Endothelial cell of umbilical vein (primary cell): ENCODE measurements at regions not wholly inside any gene's neighbourhood (a gene's known extent, or its start where the extent isn't known, plus 50 kb on each side); places are given as distances from the start of the nearest gene placed in this dataset.

ENCODE experiments used
- EZH2 ChIP-seq: IDR thresholded peaks from 2 replicates; pipeline ENCODE4 v1.6.1; 2012; ENCODE audit warnings: borderline replicate concordance, low read depth, mild to moderate bottlenecking, moderate library complexity, low read length, inconsistent platforms; ENCODE audit not compliant: severe bottlenecking
- JUN ChIP-seq: IDR thresholded peaks from 2 replicates; pipeline ENCODE4 v1.6.1; 2011; ENCODE audit warnings: borderline replicate concordance, low read depth; ENCODE audit not compliant: insufficient read length, insufficient read depth
- POLR2AphosphoS5 ChIP-seq: IDR thresholded peaks from 2 replicates; pipeline ENCODE4 v1.6.1; 2012; ENCODE audit warnings: low read depth, mild to moderate bottlenecking, control low read depth, low read length, moderate library complexity; ENCODE audit not compliant: insufficient read depth
- TF ChIP-seq, protein P1 (sequence below), 2 donors: IDR thresholded peaks; 1 replicate in 1 of 2; 2 replicates in 1 of 2; pipeline ENCODE4 v1.5.1; 2011; ENCODE audit warnings: low read length in 2 of 2, mild to moderate bottlenecking in 2 of 2, moderate library complexity in 2 of 2, control low read depth in 1 of 2, inconsistent platforms in 1 of 2, low read depth in 1 of 2; ENCODE audit not compliant: insufficient read depth in 1 of 2; ENCODE audit errors: extremely low read depth in 1 of 2

GRCh38 chr4:98754736-98755135, 96.3 kb upstream of the TSPAN5 start:
- TF ChIP-seq, protein P1, sequence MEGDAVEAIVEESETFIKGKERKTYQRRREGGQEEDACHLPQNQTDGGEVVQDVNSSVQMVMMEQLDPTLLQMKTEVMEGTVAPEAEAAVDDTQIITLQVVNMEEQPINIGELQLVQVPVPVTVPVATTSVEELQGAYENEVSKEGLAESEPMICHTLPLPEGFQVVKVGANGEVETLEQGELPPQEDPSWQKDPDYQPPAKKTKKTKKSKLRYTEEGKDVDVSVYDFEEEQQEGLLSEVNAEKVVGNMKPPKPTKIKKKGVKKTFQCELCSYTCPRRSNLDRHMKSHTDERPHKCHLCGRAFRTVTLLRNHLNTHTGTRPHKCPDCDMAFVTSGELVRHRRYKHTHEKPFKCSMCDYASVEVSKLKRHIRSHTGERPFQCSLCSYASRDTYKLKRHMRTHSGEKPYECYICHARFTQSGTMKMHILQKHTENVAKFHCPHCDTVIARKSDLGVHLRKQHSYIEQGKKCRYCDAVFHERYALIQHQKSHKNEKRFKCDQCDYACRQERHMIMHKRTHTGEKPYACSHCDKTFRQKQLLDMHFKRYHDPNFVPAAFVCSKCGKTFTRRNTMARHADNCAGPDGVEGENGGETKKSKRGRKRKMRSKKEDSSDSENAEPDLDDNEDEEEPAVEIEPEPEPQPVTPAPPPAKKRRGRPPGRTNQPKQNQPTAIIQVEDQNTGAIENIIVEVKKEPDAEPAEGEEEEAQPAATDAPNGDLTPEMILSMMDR (IDR thresholded peaks at IDR 0.05; ENCODE audit: extremely low read depth in 1 of 2, insufficient read depth in 1 of 2, low read depth in 1 of 2, low read length in 2 of 2) = no peak
- TF ChIP-seq JUN = no peak
- TF ChIP-seq POLR2AphosphoS5 = no peak
- TF ChIP-seq EZH2 = no peak
